ENCODE measurements at regions not wholly inside any gene's neighbourhood (a gene's known extent, or its start where the extent isn't known, plus 50 kb on each side); places are given as distances from the start of the nearest gene placed in this dataset.

DNA sequence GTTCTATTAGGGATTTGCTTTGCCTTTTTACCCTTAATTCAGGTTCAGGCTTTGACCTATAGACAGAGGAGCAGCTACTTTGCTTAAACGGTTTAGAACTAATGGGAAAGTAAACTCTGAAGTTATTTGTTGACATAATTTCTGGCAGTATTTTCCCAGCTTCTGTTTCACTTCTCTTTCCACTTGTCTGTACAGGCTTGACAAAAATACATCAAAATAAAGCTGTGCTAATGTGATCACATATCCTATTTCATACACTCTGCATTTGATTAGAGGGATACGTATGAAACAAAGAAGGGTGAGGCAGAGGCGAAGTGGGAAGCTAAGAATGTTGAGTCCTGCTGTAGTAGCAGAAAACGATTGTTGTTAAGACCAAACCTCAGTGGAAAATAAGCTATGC, 389.1 kb upstream of the RARB start:
- no peaks in the 10 kb centered on the region for H3K4me1 ChIP-seq (ENCODE audit: control extremely low read depth in 1 of 4, control insufficient read depth in 4 of 4, insufficient read depth in 4 of 4, low read length in 3 of 4)
- 100% methylated on average over 3 of the region's 4 CpGs for WGBS (ENCODE audit: insufficient coverage)
- no peak overlapping the region for H3K27ac ChIP-seq (ENCODE audit: insufficient read depth in 1 of 2, low read depth in 1 of 2, low read length in 2 of 2, poor library complexity in 1 of 2, severe bottlenecking in 2 of 2)
- POLR2A ChIA-PET = interaction anchor here (0.6 kb wide), 1 partner anchor 1844 kb away, joined by 3 read pairs; no protein-coding TSS in a partner anchor
- no peaks in the 10 kb centered on the region for H3K9me3 ChIP-seq (ENCODE audit: control extremely low read depth in 1 of 5, control insufficient read depth in 4 of 5, insufficient read depth in 2 of 5, low read depth in 1 of 5, low read length in 4 of 5)
- peaks cover 0 to 2% (median 0%) of the 10 kb centered on the region in 5 experiments for H3K27me3 ChIP-seq (replicated peaks in 2 of 5; ENCODE audit: control insufficient read depth in 4 of 5, insufficient read depth in 5 of 5, low read length in 4 of 5)
- CTCF ChIA-PET = no interaction called here
- DNase-seq = no peak
- no peak overlapping the region for H3K4me3 ChIP-seq (ENCODE audit: control insufficient read depth in 1 of 7, extremely low read depth in 1 of 7, insufficient read depth in 4 of 7, low read depth in 2 of 7, low read length in 6 of 7)
- H3K36me3 ChIP-seq (ENCODE audit: control insufficient read depth in 4 of 4, insufficient read depth in 4 of 4, low read length in 3 of 4) = no peaks in the 10 kb centered on the region

DNA sequence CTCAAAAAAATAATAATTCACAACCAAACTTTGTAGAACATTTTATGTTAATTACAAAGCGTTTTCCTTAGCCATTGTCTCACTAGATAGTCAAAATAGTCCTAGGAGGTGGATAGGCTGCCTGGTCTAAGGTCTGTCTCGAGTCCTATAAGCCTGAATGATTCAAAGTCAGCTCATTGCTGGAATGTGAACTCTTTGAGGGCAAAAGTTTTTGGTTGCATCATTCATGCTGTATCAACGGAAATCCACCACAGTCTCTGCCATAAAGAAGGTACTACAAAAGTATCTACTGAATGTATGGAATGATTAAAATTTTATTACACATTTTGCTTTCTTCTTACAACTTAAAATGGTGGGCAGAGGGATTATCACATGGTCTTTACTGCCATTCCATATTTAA, 387.3 kb upstream of the RARB start:
- no peaks in the 10 kb centered on the region for H3K36me3 ChIP-seq (ENCODE audit: control insufficient read depth in 4 of 4, insufficient read depth in 4 of 4, low read length in 3 of 4)
- DNase-seq = no peak
- no peak overlapping the region for H3K27ac ChIP-seq (ENCODE audit: insufficient read depth in 1 of 2, low read depth in 1 of 2, low read length in 2 of 2, poor library complexity in 1 of 2, severe bottlenecking in 2 of 2)
- no peaks in the 10 kb centered on the region for H3K4me1 ChIP-seq (ENCODE audit: control extremely low read depth in 1 of 4, control insufficient read depth in 4 of 4, insufficient read depth in 4 of 4, low read length in 3 of 4)
- peaks cover 0 to 2% (median 0%) of the 10 kb centered on the region in 5 experiments for H3K27me3 ChIP-seq (replicated peaks in 2 of 5; ENCODE audit: control insufficient read depth in 4 of 5, insufficient read depth in 5 of 5, low read length in 4 of 5)
- 94% methylated on average over 2 of the region's 3 CpGs for WGBS (ENCODE audit: insufficient coverage)
- no peaks in the 10 kb centered on the region for H3K9me3 ChIP-seq (ENCODE audit: control extremely low read depth in 1 of 5, control insufficient read depth in 4 of 5, insufficient read depth in 2 of 5, low read depth in 1 of 5, low read length in 4 of 5)
- H3K4me3 ChIP-seq (ENCODE audit: control insufficient read depth in 1 of 7, extremely low read depth in 1 of 7, insufficient read depth in 4 of 7, low read depth in 2 of 7, low read length in 6 of 7) = no peak overlapping the region
- CTCF ChIA-PET = no interaction called here
- POLR2A ChIA-PET = no interaction called here

DNA sequence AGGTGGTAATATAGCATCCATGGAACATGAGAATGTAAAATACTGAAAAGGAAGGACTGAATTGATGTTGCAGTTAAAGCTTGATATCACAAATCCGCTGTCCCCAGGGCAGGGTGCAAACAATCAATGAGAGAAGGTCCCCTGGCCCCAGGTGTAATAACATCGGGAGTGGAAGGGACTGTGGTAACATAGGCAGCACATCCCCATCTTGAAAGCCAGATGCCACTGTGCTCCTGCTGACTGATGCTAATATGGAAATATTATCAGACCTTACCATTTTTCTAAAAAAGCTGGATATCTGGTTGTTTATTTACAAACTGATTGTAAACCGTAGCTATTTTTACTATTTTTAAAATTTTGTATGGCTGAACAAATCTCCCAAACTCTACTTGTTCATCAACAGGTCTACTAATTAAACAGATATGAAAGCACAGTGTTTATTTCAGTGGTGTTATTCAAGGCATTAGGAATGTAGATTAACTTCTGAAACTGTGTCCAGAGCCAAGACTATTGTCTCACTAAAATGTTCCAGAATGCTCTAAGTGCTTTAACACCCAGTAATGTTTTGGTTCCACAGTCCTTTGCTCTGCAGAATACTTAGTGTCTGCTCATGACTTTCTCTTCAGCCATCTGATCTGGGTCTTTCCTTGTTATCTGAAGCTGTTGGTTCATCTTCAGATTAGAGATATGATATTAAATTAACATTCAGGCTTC, 386.0 kb upstream of the RARB start:
- Histone ChIP-seq H3K4me3 (ENCODE audit: control insufficient read depth in 1 of 7, extremely low read depth in 1 of 7, insufficient read depth in 4 of 7, low read depth in 2 of 7, low read length in 6 of 7) (no peak overlapping the region), H3K27ac (ENCODE audit: insufficient read depth in 1 of 2, low read depth in 1 of 2, low read length in 2 of 2, poor library complexity in 1 of 2, severe bottlenecking in 2 of 2) (no peak overlapping the region), H3K27me3 (replicated peaks in 2 of 5; ENCODE audit: control insufficient read depth in 4 of 5, insufficient read depth in 5 of 5, low read length in 4 of 5) (peaks cover 0 to 2% (median 0%) of the 10 kb centered on the region in 5 experiments), H3K9me3 (ENCODE audit: control extremely low read depth in 1 of 5, control insufficient read depth in 4 of 5, insufficient read depth in 2 of 5, low read depth in 1 of 5, low read length in 4 of 5) (no peaks in the 10 kb centered on the region), H3K36me3 (ENCODE audit: control insufficient read depth in 4 of 4, insufficient read depth in 4 of 4, low read length in 3 of 4) (no peaks in the 10 kb centered on the region), H3K4me1 (ENCODE audit: control extremely low read depth in 1 of 4, control insufficient read depth in 4 of 4, insufficient read depth in 4 of 4, low read length in 3 of 4) (no peaks in the 10 kb centered on the region)
- DNase-seq = no peak
- 100% methylated on average over 1 of the region's 3 CpGs for WGBS (ENCODE audit: insufficient coverage)
- CTCF ChIA-PET = interaction anchor here (0.8 to 1.6 kb wide), 2 partner anchors 7 to 9 kb away, joined by 3 to 5 read pairs; no protein-coding TSS in a partner anchor
- POLR2A ChIA-PET = no interaction called here

DNA sequence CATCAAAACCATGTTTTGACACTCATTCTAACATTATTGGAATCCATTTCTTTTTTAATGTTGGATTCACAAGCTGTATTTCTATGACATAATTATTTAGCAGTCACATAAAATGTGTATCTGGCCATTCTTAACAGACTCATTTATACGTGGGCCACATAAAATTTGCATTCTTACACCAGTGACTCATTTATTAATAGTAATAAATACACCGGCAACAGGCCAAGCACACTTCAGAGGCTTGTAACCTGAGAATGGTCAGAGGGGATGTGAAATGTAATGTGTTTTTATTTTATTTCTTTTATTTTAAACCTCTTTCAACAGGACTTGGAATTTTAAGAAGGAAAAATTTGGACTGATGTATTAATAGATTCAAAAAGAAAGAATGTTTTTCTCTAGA, 384.9 kb upstream of the RARB start:
- H3K4me1 ChIP-seq (ENCODE audit: control extremely low read depth in 1 of 4, control insufficient read depth in 4 of 4, insufficient read depth in 4 of 4, low read length in 3 of 4) = no peaks in the 10 kb centered on the region
- H3K27me3 ChIP-seq (replicated peaks in 2 of 5; ENCODE audit: control insufficient read depth in 4 of 5, insufficient read depth in 5 of 5, low read length in 4 of 5) = peaks cover 0 to 1% (median 0%) of the 10 kb centered on the region in 5 experiments
- no peak overlapping the region for H3K4me3 ChIP-seq (ENCODE audit: control insufficient read depth in 1 of 7, extremely low read depth in 1 of 7, insufficient read depth in 4 of 7, low read depth in 2 of 7, low read length in 6 of 7)
- H3K9me3 ChIP-seq (ENCODE audit: control extremely low read depth in 1 of 5, control insufficient read depth in 4 of 5, insufficient read depth in 2 of 5, low read depth in 1 of 5, low read length in 4 of 5) = no peaks in the 10 kb centered on the region
- DNase-seq = no peak
- ChIA-PET POLR2A (no interaction called here), CTCF (interaction anchor here (0.8 to 1.6 kb wide), 2 partner anchors 9 to 10 kb away, joined by 3 to 5 read pairs; no protein-coding TSS in a partner anchor)
- no CpG with 5 or more reads among the region's 2 CpGs for WGBS (ENCODE audit: insufficient coverage)
- H3K27ac ChIP-seq (ENCODE audit: insufficient read depth in 1 of 2, low read depth in 1 of 2, low read length in 2 of 2, poor library complexity in 1 of 2, severe bottlenecking in 2 of 2) = no peak overlapping the region
- no peaks in the 10 kb centered on the region for H3K36me3 ChIP-seq (ENCODE audit: control insufficient read depth in 4 of 4, insufficient read depth in 4 of 4, low read length in 3 of 4)

DNA sequence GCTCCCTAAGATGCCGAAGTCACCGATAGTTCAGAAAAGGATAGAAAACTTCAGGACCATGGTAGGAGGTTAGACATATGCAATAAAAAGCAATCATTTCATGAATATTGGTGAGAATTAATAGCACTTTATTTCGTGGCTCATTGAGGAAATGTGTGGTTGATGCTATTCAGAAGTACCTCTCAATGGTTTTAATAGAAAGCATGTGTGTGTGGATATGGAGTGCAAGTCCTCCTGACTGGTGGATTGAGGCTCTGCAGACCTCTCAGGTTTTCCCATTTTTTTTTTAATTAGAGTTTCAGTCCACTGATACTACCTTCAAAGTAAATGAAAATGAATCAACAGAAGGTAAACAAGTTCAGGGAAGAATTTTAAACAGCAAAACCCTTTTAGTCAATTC, 384.3 kb upstream of the RARB start:
- no peaks in the 10 kb centered on the region for H3K9me3 ChIP-seq (ENCODE audit: control extremely low read depth in 1 of 5, control insufficient read depth in 4 of 5, insufficient read depth in 2 of 5, low read depth in 1 of 5, low read length in 4 of 5)
- H3K27ac ChIP-seq (ENCODE audit: insufficient read depth in 1 of 2, low read depth in 1 of 2, low read length in 2 of 2, poor library complexity in 1 of 2, severe bottlenecking in 2 of 2) = no peak overlapping the region
- H3K36me3 ChIP-seq (ENCODE audit: control insufficient read depth in 4 of 4, insufficient read depth in 4 of 4, low read length in 3 of 4) = no peaks in the 10 kb centered on the region
- CTCF ChIA-PET = no interaction called here
- POLR2A ChIA-PET = no interaction called here
- 33% methylated on average over 1 of the region's 3 CpGs for WGBS (ENCODE audit: insufficient coverage)
- no peaks in the 10 kb centered on the region for H3K4me1 ChIP-seq (ENCODE audit: control extremely low read depth in 1 of 4, control insufficient read depth in 4 of 4, insufficient read depth in 4 of 4, low read length in 3 of 4)
- H3K27me3 ChIP-seq (replicated peaks in 2 of 5; ENCODE audit: control insufficient read depth in 4 of 5, insufficient read depth in 5 of 5, low read length in 4 of 5) = no peaks in the 10 kb centered on the region
- no peak overlapping the region for H3K4me3 ChIP-seq (ENCODE audit: control insufficient read depth in 1 of 7, extremely low read depth in 1 of 7, insufficient read depth in 4 of 7, low read depth in 2 of 7, low read length in 6 of 7)
- DNase-seq = no peak

DNA sequence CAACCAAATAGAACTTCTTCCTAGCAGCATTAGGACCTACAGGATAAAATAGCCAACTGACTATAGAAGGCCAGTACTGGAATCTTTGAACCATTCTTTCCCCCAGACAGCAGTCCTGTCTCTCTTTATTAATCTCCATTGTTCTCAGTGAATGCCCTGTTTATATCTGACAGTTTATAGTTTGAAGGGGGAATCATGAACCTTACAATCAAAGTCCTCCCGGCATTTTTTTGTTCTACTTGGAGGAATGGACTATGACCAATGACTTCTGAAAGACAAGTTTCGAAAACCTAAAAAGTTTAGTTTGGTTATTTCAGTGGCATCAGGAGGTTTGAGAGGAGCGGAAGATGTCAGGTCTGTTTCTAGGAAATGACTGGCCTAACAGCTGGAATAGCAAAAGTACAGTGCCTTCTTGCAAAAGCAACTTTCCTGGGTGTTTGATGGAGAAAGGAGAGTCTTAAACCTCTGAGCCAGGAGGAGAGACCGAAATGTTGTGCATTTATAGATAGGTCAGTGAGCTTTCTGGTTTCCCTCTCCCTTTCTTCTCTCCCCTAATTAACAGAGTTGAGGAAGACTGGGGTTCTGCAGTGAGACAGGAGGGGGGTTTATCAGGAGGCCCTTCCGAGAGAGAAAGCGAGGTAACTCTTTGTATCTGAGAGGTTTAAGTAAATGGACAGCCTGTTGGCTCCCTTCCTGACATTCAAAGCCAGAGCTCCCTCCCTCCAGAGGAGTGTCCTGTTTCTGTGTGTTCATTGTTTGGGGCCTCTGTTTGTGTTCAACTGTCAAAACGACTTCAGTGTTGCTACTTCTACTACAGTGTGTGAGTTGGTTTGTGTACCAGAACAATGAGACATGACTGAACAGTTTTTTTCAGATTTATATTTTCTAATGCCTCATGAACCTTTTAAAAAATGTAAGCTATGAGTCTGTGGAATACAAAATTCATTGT, 383.0 kb upstream of the RARB start:
- no peak for DNase-seq
- WGBS (ENCODE audit: insufficient coverage) = 97% methylated on average over 3 of the region's 7 CpGs

More for the DNA sequence above, 383.0 kb upstream of the RARB start:
- Histone ChIP-seq H3K27ac (ENCODE audit: insufficient read depth in 1 of 2, low read depth in 1 of 2, low read length in 2 of 2, poor library complexity in 1 of 2, severe bottlenecking in 2 of 2) (no peak overlapping the region), H3K4me1 (ENCODE audit: control extremely low read depth in 1 of 4, control insufficient read depth in 4 of 4, insufficient read depth in 4 of 4, low read length in 3 of 4) (no peaks in the 10 kb centered on the region), H3K4me3 (ENCODE audit: control insufficient read depth in 1 of 7, extremely low read depth in 1 of 7, insufficient read depth in 4 of 7, low read depth in 2 of 7, low read length in 6 of 7) (no peak overlapping the region), H3K9me3 (ENCODE audit: control extremely low read depth in 1 of 5, control insufficient read depth in 4 of 5, insufficient read depth in 2 of 5, low read depth in 1 of 5, low read length in 4 of 5) (no peaks in the 10 kb centered on the region), H3K36me3 (ENCODE audit: control insufficient read depth in 4 of 4, insufficient read depth in 4 of 4, low read length in 3 of 4) (no peaks in the 10 kb centered on the region), H3K27me3 (replicated peaks in 2 of 5; ENCODE audit: control insufficient read depth in 4 of 5, insufficient read depth in 5 of 5, low read length in 4 of 5) (no peaks in the 10 kb centered on the region)
- ChIA-PET POLR2A (no interaction called here), CTCF (interaction anchor here (0.9 kb wide), 1 partner anchor 10 kb away, joined by 3 read pairs; no protein-coding TSS in a partner anchor)
